HG03460 (cell line): ENCODE measurements at regions not wholly inside any gene's neighbourhood (a gene's known extent, or its start where the extent isn't known, plus 50 kb on each side); places are given as distances from the start of the nearest gene placed in this dataset.

Experiments
- ATAC-seq: cut with Tn5 transposase; IDR thresholded peaks from one replicate; pipeline ENCODE4 v1.9.1; 2021; ENCODE audit not compliant: unreplicated experiment

- no peak for ATAC-seq
Observed at GRCh38 chr11:32262367-32262766, 171.5 kb downstream of the RCN1 start.

GRCh38 chr11:32265911-32266310 lies 169.4 kb downstream of the WT1 start:
- no peak for ATAC-seq

- no peak for ATAC-seq
Observed at GRCh38 chr11:32266601-32267000, 168.7 kb downstream of the WT1 start.

GRCh38 chr11:32267679-32268187 lies 167.6 kb downstream of the WT1 start:
- ATAC-seq = no peak

GRCh38 chr11:32273931-32274330 lies 161.4 kb downstream of the WT1 start:
- ATAC-seq = no peak

GRCh38 chr11:32279672-32280071 lies 155.7 kb downstream of the WT1 start:
- ATAC-seq = no peak

- no peak for ATAC-seq
Observed at GRCh38 chr11:32280339-32280738, 155.0 kb downstream of the WT1 start.

- ATAC-seq = no peak
Observed at GRCh38 chr11:32288276-32288675, 147.1 kb downstream of the WT1 start.

GRCh38 chr11:32289701-32290100 lies 145.6 kb downstream of the WT1 start:
- ATAC-seq = no peak

- ATAC-seq = no peak
Observed at GRCh38 chr11:32290783-32291182, 144.6 kb downstream of the WT1 start.

GRCh38 chr11:32297611-32298011 lies 137.7 kb downstream of the WT1 start:
- ATAC-seq = no peak

GRCh38 chr11:32302826-32303225 lies 132.5 kb downstream of the WT1 start:
- no peak for ATAC-seq

GRCh38 chr11:32304521-32304920 lies 130.8 kb downstream of the WT1 start:
- ATAC-seq = no peak

- no peak for ATAC-seq
Observed at GRCh38 chr11:32305460-32305859, 129.9 kb downstream of the WT1 start.

- ATAC-seq = no peak
Observed at GRCh38 chr11:32307471-32307870, 127.9 kb downstream of the WT1 start.

GRCh38 chr11:32307913-32308312 lies 127.4 kb downstream of the WT1 start:
- no peak for ATAC-seq

- no peak for ATAC-seq
Observed at GRCh38 chr11:32309530-32310213, 125.7 kb downstream of the WT1 start.

GRCh38 chr11:32310214-32310601 lies 125.1 kb downstream of the WT1 start:
- no peak for ATAC-seq

- ATAC-seq = no peak
Observed at GRCh38 chr11:32311346-32312065, 123.8 kb downstream of the WT1 start.

GRCh38 chr11:32312206-32312817 lies 123.0 kb downstream of the WT1 start:
- ATAC-seq = no peak

- ATAC-seq = no peak
Observed at GRCh38 chr11:32312865-32313403, 122.4 kb downstream of the WT1 start.

GRCh38 chr11:32313477-32313876 lies 121.9 kb downstream of the WT1 start:
- no peak for ATAC-seq
